Testis (tissue), 2 donors: ENCODE measurements at regions not wholly inside any gene's neighbourhood (a gene's known extent, or its start where the extent isn't known, plus 50 kb on each side); places are given as distances from the start of the nearest gene placed in this dataset.

Experiments
- DNase-seq: peaks from one replicate; pipeline ENCODE4 v3.0.0-alpha.2; 2019
- H3K27ac ChIP-seq, 2 donors: fragments of 200-600 bp; sonication (generic); one replicate each; pipeline ENCODE4 v1.5.1; 2019
- H3K27me3 ChIP-seq: fragments of 200-600 bp; sonication (generic); one replicate; pipeline ENCODE4 v1.5.1; 2019
- H3K36me3 ChIP-seq: fragments of 200-600 bp; sonication (generic); one replicate; pipeline ENCODE4 v1.5.1; 2017; ENCODE audit warnings: low read depth; ENCODE audit errors: missing control alignments
- H3K4me1 ChIP-seq: fragments of 200-600 bp; sonication (generic); one replicate; pipeline ENCODE4 v1.5.1; 2019
- H3K4me3 ChIP-seq, 2 donors: fragments of 200-600 bp; sonication (generic); one replicate each; pipeline ENCODE4 v1.5.1; 2017 to 2019
- H3K9me3 ChIP-seq: fragments of 200-600 bp; sonication (generic); one replicate; pipeline ENCODE4 v1.5.1; 2017
- CTCF ChIP-seq, 3 experiments: fragments of 450-650 bp in 2 of 3; fragments of 200-600 bp in 1 of 3; sonication (generic) in 1 of 3; IDR thresholded peaks; one replicate each; pipeline ENCODE4 v1.5.1; 2016 to 2019; ENCODE audit warnings: antibody characterized with exemption in 3 of 3, mild to moderate bottlenecking in 2 of 3, moderate library complexity in 1 of 3
- POLR2A ChIP-seq: fragments of 450-650 bp; IDR thresholded peaks from one replicate; pipeline ENCODE4 v1.6.1; 2017; ENCODE audit warnings: antibody characterized with exemption, mild to moderate bottlenecking, moderate library complexity
- WGBS, 2 donors: methylation state at CpG; one replicate each; pipeline ENCODE4 v1.1.5; 2018; 5-methylcytosine and 5-hydroxymethylcytosine counted together
- intact Hi-C: fragments of 100-400 bp; cut with DNase I; formaldehyde crosslinking; loops from one replicate; pipeline ENCODE4 v1.15.1; 2023; ENCODE audit warnings: low total_unique reads

- Histone ChIP-seq H3K27me3 (no peaks in the 10 kb centered on the region), H3K4me1 (peaks cover 4% of the 10 kb centered on the region), H3K27ac (no peak overlapping the region), H3K4me3 (no peak overlapping the region), H3K36me3 (no peaks in the 10 kb centered on the region), H3K9me3 (no peaks in the 10 kb centered on the region)
- intact Hi-C loops: no loop called here
- TF ChIP-seq CTCF (IDR thresholded peaks at IDR 0.05) (no peak), POLR2A (no peak)
- 46 to 61% methylated on average over 17 of the region's 17 CpGs for WGBS, 2 donors
- DNase-seq: peak; percentile 19
Observed at GRCh38 chr10:69684020-69684980, 54.3 kb downstream of the FAM241B start.

GRCh38 chr10:69684981-69685353 is 54.9 kb downstream of the FAM241B start:
- intact Hi-C loops: no loop called here
- Histone ChIP-seq H3K27me3 (no peaks in the 10 kb centered on the region), H3K4me1 (peaks cover 4% of the 10 kb centered on the region), H3K27ac (no peak overlapping the region), H3K4me3 (no peak overlapping the region), H3K9me3 (no peaks in the 10 kb centered on the region), H3K36me3 (no peaks in the 10 kb centered on the region)
- TF ChIP-seq CTCF (IDR thresholded peaks at IDR 0.05): no peak
- TF ChIP-seq POLR2A: no peak
- 74 to 77% methylated on average over 4 of the region's 4 CpGs for WGBS, 2 donors
- DNase-seq: no peak

GRCh38 chr10:69685426-69685801 is 55.4 kb downstream of the FAM241B start:
- DNase-seq: no peak
- WGBS, 2 donors: 56 to 66% methylated on average over 5 of the region's 5 CpGs

GRCh38 chr10:69685802-69686585 is 55.9 kb downstream of the FAM241B start:
- peak; percentile 41 for DNase-seq
- intact Hi-C loops: no loop called here
- H3K4me1 ChIP-seq: peaks cover 4% of the 10 kb centered on the region
- TF ChIP-seq POLR2A (no peak), CTCF (IDR thresholded peaks at IDR 0.05) (no peak)
- no peak overlapping the region for H3K4me3 ChIP-seq
- no peaks in the 10 kb centered on the region for H3K36me3 ChIP-seq
- H3K9me3 ChIP-seq: no peaks in the 10 kb centered on the region
- H3K27me3 ChIP-seq: no peaks in the 10 kb centered on the region
- WGBS, 2 donors: 79 to 83% methylated on average over 15 to 18 of the region's 18 CpGs
- no peak overlapping the region for H3K27ac ChIP-seq

More at GRCh38 chr10:69685426-69685801, 55.4 kb downstream of the FAM241B start:
- Histone ChIP-seq H3K27me3 (no peaks in the 10 kb centered on the region), H3K36me3 (no peaks in the 10 kb centered on the region), H3K4me3 (no peak overlapping the region), H3K9me3 (no peaks in the 10 kb centered on the region), H3K4me1 (peaks cover 4% of the 10 kb centered on the region), H3K27ac (no peak overlapping the region)
- TF ChIP-seq CTCF (IDR thresholded peaks at IDR 0.05): no peak
- intact Hi-C loops: no loop called here
